ENCODE measurements at regions not wholly inside any gene's neighbourhood (a gene's known extent, or its start where the extent isn't known, plus 50 kb on each side); places are given as distances from the start of the nearest gene placed in this dataset.

DNA sequence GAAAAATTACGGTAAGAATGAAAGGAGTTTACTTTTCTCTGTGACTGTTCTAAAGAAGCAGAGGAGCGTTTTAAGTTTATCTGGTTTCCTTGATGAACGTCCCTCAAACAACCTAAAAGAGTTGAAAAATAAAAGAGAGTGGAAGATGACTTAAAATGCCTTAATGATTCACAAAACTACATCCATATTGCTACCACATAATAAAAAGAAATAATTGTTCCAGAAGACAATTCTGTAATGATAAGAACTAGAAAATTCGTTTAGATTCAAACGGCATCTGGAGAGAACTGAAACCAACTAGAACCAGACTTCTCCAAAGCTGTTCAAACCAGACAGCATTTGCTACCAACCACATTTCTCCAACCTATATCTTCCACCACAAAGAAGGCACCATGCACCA is 68.1 kb downstream of the TEKT4 start:
- no peak for FAIRE-seq

DNA sequence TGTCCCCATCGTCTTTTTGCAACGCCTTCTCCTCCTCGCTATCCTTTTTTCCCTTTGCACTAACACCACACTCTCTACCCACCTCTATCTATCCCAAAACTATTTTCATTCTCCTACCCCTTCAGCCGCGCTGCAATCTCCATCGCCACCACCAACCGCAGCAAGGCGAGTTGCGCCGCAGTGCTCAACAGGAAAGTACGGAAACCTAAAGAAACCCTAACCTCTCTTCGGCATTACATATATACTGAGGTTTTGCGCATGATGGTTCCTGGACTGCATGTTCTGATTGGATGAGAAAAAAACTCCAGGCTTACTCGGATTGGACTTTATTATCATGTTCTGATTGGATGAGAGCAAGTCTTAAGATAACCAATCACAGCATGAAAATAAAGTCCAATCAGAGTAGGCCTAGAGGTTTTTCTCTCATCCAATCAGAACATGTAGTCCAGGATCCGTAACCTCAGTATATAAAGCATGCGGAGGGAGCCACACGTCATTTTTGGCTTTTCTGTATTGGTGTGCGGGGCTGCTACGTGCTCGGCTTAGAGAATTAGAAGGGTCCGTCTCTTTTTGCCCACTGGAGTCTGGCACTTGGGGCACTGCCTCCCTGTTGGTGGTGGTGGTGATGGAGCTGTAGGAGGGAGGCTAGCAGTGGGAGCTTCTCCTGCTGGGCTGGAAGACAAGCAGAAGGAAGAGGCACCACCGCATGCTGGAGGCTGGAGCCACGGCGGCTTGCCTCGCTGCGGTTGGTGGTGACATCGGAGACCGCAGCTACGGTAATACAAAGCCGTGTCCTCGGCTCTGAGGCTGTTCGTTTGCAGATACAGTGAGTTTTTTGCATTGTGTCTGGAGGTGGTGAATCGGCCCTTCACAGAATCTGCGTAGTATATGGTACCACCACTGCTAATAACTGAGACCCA is 76.1 kb downstream of the TEKT4 start:
- no peak for FAIRE-seq

DNA sequence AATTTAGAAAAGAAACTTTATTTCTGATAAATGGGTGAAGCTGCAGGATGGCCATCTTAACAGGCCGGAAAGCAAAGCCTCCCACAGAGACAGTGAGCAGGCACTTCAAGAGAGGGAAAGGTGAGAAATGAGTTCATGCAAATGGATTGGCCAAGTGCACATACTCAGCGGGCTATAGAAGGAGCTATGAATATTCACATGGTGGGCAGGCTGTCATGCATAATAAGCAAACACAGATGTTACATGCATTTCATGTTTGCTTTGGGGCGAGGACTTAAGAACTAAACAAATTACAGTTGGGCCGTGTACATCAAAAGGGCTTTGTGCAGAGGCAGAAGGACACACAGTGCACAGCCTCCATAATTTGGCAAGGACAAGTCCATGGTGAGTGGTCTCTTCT is 69.8 kb upstream of the MAL start:
- FAIRE-seq, result no peak

DNA sequence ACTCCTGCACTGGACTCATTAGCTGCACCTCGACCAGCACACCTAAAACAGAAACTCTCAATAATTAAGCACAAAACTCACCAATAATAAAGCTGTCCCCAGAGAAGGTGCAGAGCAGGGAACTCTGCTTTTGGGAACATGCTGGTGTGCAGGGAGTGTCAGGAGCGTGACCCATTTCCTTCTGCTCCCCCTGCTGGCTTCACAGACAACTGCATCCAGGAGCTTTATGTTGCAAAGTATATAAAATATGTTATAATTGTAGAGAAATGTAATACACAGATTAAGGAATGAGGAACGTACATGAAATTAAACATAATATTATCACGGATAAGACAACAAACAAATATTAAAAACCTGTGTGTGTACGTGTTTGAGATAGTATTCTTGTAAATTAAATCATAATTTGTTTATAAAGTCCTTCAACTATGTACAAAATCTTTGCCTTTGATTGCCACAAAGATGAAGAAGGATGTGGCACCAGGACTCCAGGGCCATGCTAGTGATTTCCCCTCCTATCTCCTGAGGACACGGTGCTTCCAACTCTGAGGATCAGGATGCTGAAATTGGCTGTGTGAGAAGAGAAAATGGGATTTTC is 68.6 kb upstream of the MAL start:
- peak; percentile 66 for FAIRE-seq

DNA sequence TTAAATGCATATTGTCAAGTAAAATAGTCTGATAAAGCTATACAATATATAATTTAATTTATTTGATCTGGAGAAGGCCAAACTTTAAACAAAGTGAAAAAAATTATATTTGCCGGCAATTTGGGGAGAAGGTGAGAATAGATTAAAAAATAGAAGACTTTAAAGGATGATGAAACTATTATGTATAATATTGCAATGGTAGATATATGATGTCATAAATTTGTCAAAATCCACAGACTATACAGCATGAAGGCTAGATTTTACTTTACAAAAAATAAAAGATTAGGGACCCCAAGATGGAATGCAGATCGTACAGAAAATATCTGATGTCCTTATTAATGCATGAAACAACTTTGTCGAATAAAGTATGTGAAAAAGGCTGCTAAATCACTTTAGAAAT is 67.3 kb upstream of the MAL start:
- no peak for FAIRE-seq

DNA sequence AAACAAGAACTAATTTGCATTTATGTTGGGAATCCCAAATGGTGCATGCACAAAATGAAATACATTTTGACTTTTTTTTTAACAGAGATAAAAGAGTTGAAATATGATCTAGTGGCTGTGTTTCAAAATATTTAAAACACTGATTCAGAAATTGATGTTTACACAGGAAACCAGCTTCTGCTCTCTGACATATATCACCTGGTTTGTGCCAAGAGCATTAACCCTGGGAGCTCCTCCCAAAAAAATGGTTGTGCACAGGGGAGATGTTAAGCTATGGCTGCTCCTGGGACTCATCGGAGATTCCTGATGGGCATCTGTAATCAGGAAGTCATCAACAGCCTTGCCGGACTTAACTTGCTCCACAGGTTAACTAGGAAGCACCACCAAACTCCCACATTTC is 65.2 kb upstream of the MAL start:
- no peak for FAIRE-seq

DNA sequence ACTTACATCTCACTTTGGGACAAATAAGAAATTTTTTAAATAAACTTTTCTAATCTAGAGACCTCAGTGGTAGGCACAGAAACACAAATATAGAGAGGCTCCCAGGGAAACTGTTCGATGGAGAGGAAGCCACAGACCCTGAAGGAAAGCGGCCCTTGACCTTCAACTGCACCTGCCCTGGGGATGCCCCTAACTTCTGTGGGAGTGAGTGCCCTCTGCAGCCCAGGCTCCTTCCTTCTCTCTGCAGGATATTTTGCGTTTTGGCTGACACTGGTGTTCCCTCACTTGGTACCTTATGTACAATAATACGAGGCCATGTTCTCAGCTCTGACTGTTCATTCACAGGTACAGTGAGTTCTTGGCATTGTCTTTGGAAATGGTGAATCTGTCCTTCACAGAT is 64.8 kb upstream of the MAL start:
- no peak for FAIRE-seq

DNA sequence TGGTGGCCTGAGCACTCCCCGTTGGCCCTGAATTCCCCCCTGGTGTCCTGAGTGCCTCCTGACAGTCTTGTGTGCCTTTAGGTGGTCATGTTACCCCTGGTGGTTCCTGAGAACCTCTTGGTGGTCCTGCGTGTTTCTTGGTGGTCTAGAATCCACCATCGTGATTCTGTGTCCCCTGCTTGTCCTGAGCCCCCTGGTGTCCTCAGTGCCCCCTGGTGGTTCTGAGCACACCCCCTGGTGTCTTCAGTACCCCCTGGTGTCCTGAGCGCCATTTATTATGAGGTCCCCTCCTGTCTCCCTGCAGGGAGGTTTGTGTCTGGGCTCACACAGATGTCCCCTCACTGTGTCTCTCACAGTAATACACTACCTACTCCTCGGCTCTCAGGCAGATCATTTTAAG is 61.3 kb upstream of the MAL start:
- FAIRE-seq, result no peak

DNA sequence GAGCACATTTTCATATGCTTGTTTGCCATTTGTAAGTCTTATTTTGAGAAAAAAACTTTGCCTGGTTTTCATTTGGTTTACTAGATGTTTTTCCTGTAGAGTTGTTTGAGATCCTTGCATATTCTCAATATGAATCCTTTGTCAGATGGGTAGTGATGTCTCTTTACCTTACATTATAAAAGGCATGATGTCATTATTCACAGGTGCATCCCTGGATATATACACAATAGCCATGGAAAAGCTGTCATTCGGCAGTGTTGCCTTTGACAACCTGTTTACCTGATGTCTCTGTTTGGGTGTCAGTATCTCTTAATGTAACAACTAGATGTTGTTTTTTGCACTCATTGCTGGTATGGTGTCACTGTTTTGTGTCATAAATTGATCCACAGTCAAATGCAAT is 58.8 kb upstream of the MAL start:
- FAIRE-seq, result no peak

DNA sequence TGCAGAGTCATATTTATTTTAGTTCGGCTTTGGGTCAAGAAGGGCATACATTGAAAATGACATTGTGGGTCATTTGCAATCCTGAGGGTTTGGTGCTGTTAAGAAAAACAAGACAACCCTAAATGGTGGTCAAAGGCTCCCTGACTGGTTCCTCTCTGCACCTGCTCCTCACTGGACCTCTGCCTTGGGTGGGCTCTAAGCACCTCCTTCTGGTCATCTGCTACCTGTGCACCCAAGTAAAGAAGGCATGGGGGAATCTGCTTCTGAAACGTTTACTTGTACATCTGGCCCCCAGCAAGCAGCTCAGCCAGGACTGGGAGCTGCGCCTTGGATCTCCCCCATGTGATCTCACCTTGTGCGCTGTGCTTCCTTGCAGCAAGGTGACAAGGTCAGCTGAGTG is 55.2 kb upstream of the MAL start:
- FAIRE-seq, result no peak
